Common myeloid progenitor, CD34-positive (primary cell): ENCODE measurements at regions not wholly inside any gene's neighbourhood (a gene's known extent, or its start where the extent isn't known, plus 50 kb on each side); places are given as distances from the start of the nearest gene placed in this dataset.

Experiments
- CTCF ChIA-PET: fragments of 350-600 bp; sonication (Branson Sonifier 250); formaldehyde crosslinking; loops from one replicate; lab custom pipeline; 2021; ENCODE audit warnings: antibody characterized with exemption; lab: Charles Lee
- POLR2A ChIA-PET: fragments of 350-600 bp; sonication (Branson Sonifier 250); formaldehyde crosslinking; loops from one replicate; lab custom pipeline; 2021; ENCODE audit warnings: antibody characterized with exemption; lab: Charles Lee
- DNase-seq, 3 donors: peaks; one replicate each; pipeline versions ENCODE4 v3.0.0 to v3.0.0-alpha.2; 2013
- H3K27ac ChIP-seq, 2 experiments: 1 replicate in 1 of 2; 2 replicates in 1 of 2; pipeline ENCODE4 v1.7.0; 2013; ENCODE audit warnings: inconsistent platforms in 2 of 2, low read length in 2 of 2, mild to moderate bottlenecking in 2 of 2, low read depth in 1 of 2, moderate library complexity in 1 of 2; ENCODE audit not compliant: severe bottlenecking in 2 of 2, insufficient read depth in 1 of 2, poor library complexity in 1 of 2
- H3K27me3 ChIP-seq, 5 experiments: replicated peaks in 2 of 5; 1 replicate in 3 of 5; 2 replicates in 2 of 5; pipeline versions ENCODE4 v1.6.1 to v1.7.0; 2013; ENCODE audit warnings: low read length in 4 of 5, mild to moderate bottlenecking in 2 of 5, moderate library complexity in 2 of 5, inconsistent platforms in 1 of 5; ENCODE audit not compliant: insufficient read depth in 5 of 5, control insufficient read depth in 4 of 5
- H3K36me3 ChIP-seq, 4 experiments: 1 replicate in 2 of 4; 2 replicates in 2 of 4; pipeline versions ENCODE4 v1.6.1 to v1.7.0; 2013; ENCODE audit warnings: low read length in 3 of 4, control low read depth in 1 of 4, mild to moderate bottlenecking in 1 of 4; ENCODE audit not compliant: control insufficient read depth in 4 of 4, insufficient read depth in 4 of 4
- H3K4me1 ChIP-seq, 4 experiments: 1 replicate in 3 of 4; 2 replicates in 1 of 4; pipeline versions ENCODE4 v1.6.1 to v1.7.1; 2013; ENCODE audit warnings: low read length in 3 of 4, mild to moderate bottlenecking in 3 of 4, control low read depth in 1 of 4, inconsistent platforms in 1 of 4, moderate library complexity in 1 of 4; ENCODE audit not compliant: control insufficient read depth in 4 of 4, insufficient read depth in 4 of 4; ENCODE audit errors: control extremely low read depth in 1 of 4
- H3K4me3 ChIP-seq, 7 experiments: 1 replicate in 4 of 7; 2 replicates in 3 of 7; pipeline versions ENCODE4 v1.5.1 to v1.7.0; 2013; ENCODE audit warnings: mild to moderate bottlenecking in 7 of 7, low read length in 6 of 7, moderate library complexity in 6 of 7, inconsistent platforms in 2 of 7, low read depth in 2 of 7, control low read depth in 1 of 7; ENCODE audit not compliant: insufficient read depth in 4 of 7, control insufficient read depth in 1 of 7; ENCODE audit errors: extremely low read depth in 1 of 7
- H3K9me3 ChIP-seq, 5 experiments: 1 replicate in 4 of 5; 2 replicates in 1 of 5; pipeline versions ENCODE4 v1.6.1 to v1.7.1; 2013; ENCODE audit warnings: low read length in 4 of 5, mild to moderate bottlenecking in 2 of 5, inconsistent platforms in 1 of 5, low read depth in 1 of 5, moderate library complexity in 1 of 5; ENCODE audit not compliant: control insufficient read depth in 4 of 5, insufficient read depth in 2 of 5; ENCODE audit errors: control extremely low read depth in 1 of 5
- WGBS: methylation state at CpG from one replicate; pipeline ENCODE4 v1.1.5; 2013; ENCODE audit not compliant: insufficient coverage; 5-methylcytosine and 5-hydroxymethylcytosine counted together

GRCh38 chr6:44624226-44624625, 236.7 kb downstream of the CDC5L start:
- Histone ChIP-seq H3K4me1 (peaks cover 0 to 28% (median 16%) of the 10 kb centered on the region in 4 experiments), H3K4me3 (no peak overlapping the region), H3K27me3 (no peaks in the 10 kb centered on the region), H3K9me3 (no peaks in the 10 kb centered on the region), H3K36me3 (no peaks in the 10 kb centered on the region), H3K27ac (no peak overlapping the region)
- 30% methylated on average over 2 of the region's 5 CpGs for WGBS
- ChIA-PET POLR2A (no interaction called here), CTCF (no interaction called here)
- DNase-seq: no peak

GRCh38 chr6:44624936-44625573, 237.5 kb downstream of the CDC5L start:
- Histone ChIP-seq H3K4me3 (no peak overlapping the region), H3K4me1 (peaks cover 0 to 28% (median 16%) of the 10 kb centered on the region in 4 experiments), H3K36me3 (no peaks in the 10 kb centered on the region), H3K27me3 (no peaks in the 10 kb centered on the region), H3K27ac (no peak overlapping the region), H3K9me3 (no peaks in the 10 kb centered on the region)
- CTCF ChIA-PET: no interaction called here
- POLR2A ChIA-PET: no interaction called here
- WGBS: 93% methylated on average over 5 of the region's 8 CpGs
- DNase-seq: no peak

DNA sequence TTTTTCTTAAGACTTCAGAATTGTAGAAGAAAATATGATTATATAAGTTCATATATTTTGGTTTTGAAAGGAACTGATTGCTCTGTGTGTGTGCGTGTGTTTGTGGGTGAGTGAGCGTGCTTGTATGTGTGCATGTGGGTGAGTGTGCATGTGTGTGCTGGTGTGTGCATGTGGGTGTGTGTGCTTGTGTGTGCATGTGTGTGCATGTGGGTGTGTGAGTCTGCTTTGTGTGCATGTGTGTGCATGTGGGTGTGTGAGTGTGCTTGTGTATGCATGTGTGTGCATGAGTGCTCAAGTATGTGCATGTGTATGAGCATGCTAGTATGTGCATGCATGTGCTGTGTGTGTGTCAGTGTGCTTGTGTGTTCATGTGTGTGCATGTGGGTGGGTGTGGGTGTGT, 238.5 kb downstream of the CDC5L start:
- CTCF ChIA-PET: no interaction called here

GRCh38 chr6:44626616-44627015, 239.1 kb downstream of the CDC5L start:
- POLR2A ChIA-PET: no interaction called here
- H3K9me3 ChIP-seq: no peaks in the 10 kb centered on the region
- CTCF ChIA-PET: interaction anchor here (2.0 kb wide), 1 partner anchor 1296 kb away, joined by 6 read pairs; no protein-coding TSS in a partner anchor
- no peak overlapping the region for H3K4me3 ChIP-seq
- no peak for DNase-seq
- no peaks in the 10 kb centered on the region for H3K36me3 ChIP-seq
- WGBS: 98% methylated on average over 9 of the region's 9 CpGs
- H3K27ac ChIP-seq: no peak overlapping the region
- no peaks in the 10 kb centered on the region for H3K27me3 ChIP-seq
- peaks cover 0 to 28% (median 16%) of the 10 kb centered on the region in 4 experiments for H3K4me1 ChIP-seq

More for the DNA sequence above, 238.5 kb downstream of the CDC5L start:
- H3K4me3 ChIP-seq: no peak overlapping the region
- no peaks in the 10 kb centered on the region for H3K27me3 ChIP-seq
- H3K9me3 ChIP-seq: no peaks in the 10 kb centered on the region
- no peak for DNase-seq
- peaks cover 0 to 28% (median 16%) of the 10 kb centered on the region in 4 experiments for H3K4me1 ChIP-seq
- H3K27ac ChIP-seq: no peak overlapping the region
- POLR2A ChIA-PET: no interaction called here
- no peaks in the 10 kb centered on the region for H3K36me3 ChIP-seq
- WGBS: 100% methylated on average over 2 of the region's 2 CpGs

DNA sequence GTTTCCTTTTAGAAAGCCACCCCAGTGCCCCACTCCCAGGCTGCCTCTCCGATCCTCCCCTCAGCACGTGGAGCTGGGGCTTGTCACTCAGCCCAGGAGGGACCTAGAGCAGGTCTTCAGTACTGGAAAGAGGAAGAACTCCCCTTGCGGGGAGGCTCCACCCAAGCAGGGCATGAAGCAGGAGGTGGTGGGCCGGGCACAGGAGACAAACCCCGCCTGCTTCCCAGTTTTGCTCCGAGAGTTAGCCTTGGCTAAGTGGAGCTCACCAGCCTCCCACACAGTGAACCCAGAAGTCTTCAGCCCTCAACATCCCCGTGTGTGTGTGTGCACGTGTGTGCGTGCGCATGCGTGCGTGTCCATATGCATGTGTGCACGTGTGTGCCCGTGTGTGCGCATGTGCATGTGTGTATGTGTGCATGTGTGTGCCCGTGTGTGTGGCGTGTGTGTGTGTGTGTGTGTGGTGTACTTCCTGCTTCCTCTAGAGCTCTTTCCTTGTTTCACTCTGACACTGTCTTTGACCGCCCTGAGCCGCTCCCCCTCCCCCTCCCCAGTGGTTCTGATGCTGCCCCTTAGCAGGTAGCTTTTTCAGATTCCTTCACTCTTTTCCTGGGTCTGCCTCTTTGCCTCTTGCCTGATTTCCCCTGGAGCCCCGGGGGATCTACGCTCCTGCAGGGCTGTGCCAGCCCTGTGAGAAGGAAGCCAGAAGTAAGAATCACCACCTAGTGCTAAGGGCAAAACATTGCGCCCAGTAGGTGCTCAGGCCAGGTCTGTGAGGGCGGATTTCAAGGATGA, 239.8 kb downstream of the CDC5L start:
- peak; percentile 25 to 80 (median 69) for DNase-seq
- 47% methylated on average over 5 of the region's 23 CpGs for WGBS
- Histone ChIP-seq H3K4me1 (peaks cover 0 to 28% (median 16%) of the 10 kb centered on the region in 4 experiments), H3K4me3 (peak overlapping the region in 2 of 7 experiments; percentile 9 to 40), H3K9me3 (no peaks in the 10 kb centered on the region), H3K36me3 (no peaks in the 10 kb centered on the region), H3K27me3 (no peaks in the 10 kb centered on the region), H3K27ac (no peak overlapping the region)
- ChIA-PET POLR2A (interaction anchor here (1.0 kb wide), 1 partner anchor 157 kb away, joined by 3 read pairs; no protein-coding TSS in a partner anchor), CTCF (interaction anchor here (1.0 to 2.0 kb wide), 5 partner anchors 26 to 1295 kb away, joined by 3 to 7 read pairs (median 4); no protein-coding TSS in a partner anchor)

DNA sequence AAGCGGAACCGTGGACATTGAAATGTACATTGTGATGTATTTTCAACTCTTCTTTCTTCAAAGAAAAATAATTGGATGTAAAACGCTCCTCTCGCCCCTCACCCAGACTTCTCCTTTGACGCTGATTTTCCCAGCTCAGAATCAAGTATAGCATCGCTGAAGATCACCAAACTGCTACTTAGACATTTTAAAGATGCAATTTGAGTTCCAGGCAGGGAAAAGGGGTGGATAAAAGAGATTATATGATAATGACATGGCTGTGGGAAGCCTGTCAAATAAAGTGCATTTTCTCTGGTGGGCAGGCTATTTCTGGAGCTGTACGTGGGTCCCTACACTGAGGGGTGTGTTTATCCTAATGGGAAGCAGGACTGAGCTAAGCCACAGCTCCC, 240.4 kb downstream of the CDC5L start:
- Histone ChIP-seq H3K4me1 (peaks cover 0 to 24% (median 15%) of the 10 kb centered on the region in 4 experiments), H3K36me3 (no peaks in the 10 kb centered on the region), H3K4me3 (no peak overlapping the region), H3K27me3 (no peaks in the 10 kb centered on the region), H3K9me3 (no peaks in the 10 kb centered on the region), H3K27ac (no peak overlapping the region)
- CTCF ChIA-PET: interaction anchor here (1.0 to 2.0 kb wide), 5 partner anchors 25 to 1295 kb away, joined by 3 to 7 read pairs (median 4); no protein-coding TSS in a partner anchor
- 95% methylated on average over 4 of the region's 7 CpGs for WGBS
- no peak for DNase-seq
- POLR2A ChIA-PET: interaction anchor here (1.0 kb wide), 1 partner anchor 157 kb away, joined by 3 read pairs; no protein-coding TSS in a partner anchor
